Naive thymus-derived CD4-positive, alpha-beta T cell (primary cell): ENCODE measurements at regions not wholly inside any gene's neighbourhood (a gene's known extent, or its start where the extent isn't known, plus 50 kb on each side); places are given as distances from the start of the nearest gene placed in this dataset.

Experiments
- ATAC-seq: fragments of 150-1000 bp; cut with Tn5 transposase; 2 replicates; pipeline ENCODE4 v1.10.0; 2021; ENCODE audit warnings: mild to moderate bottlenecking, moderate library complexity
- CTCF ChIA-PET: fragments of 350-600 bp; sonication (Branson Sonifier 250); formaldehyde crosslinking; loops from one replicate; lab custom pipeline; 2021; ENCODE audit warnings: antibody characterized with exemption; lab: Charles Lee
- POLR2A ChIA-PET: fragments of 350-600 bp; sonication (Branson Sonifier 250); formaldehyde crosslinking; loops from one replicate; lab custom pipeline; 2021; ENCODE audit warnings: antibody characterized with exemption, inconsistent platforms; lab: Charles Lee
- DNase-seq, 9 donors: peaks; one replicate each; pipeline versions ENCODE4 v3.0.0 to v3.0.0-alpha.2; 2020 to 2022; ENCODE audit warnings: mixed read lengths in 1 of 9
- H3K27ac ChIP-seq: one replicate; pipeline ENCODE4 v1.7.0; 2013; ENCODE audit warnings: mild to moderate bottlenecking, low read depth, low read length, moderate library complexity
- H3K27me3 ChIP-seq, 2 donors: one replicate each; pipeline ENCODE4 v1.7.0; 2013; ENCODE audit warnings: low read length in 2 of 2, mild to moderate bottlenecking in 2 of 2, moderate library complexity in 2 of 2; ENCODE audit not compliant: control insufficient read depth in 2 of 2, insufficient read depth in 2 of 2
- H3K36me3 ChIP-seq, 3 experiments: 1 replicate in 2 of 3; 2 replicates in 1 of 3; pipeline ENCODE4 v1.7.0; 2013; ENCODE audit warnings: low read length in 3 of 3, mild to moderate bottlenecking in 3 of 3, moderate library complexity in 1 of 3; ENCODE audit not compliant: insufficient read depth in 3 of 3, control insufficient read depth in 2 of 3
- H3K4me1 ChIP-seq, 2 donors: one replicate each; pipeline ENCODE4 v1.7.0; 2013; ENCODE audit warnings: low read length in 2 of 2, mild to moderate bottlenecking in 2 of 2, moderate library complexity in 1 of 2; ENCODE audit not compliant: control insufficient read depth in 2 of 2, insufficient read depth in 2 of 2
- H3K4me3 ChIP-seq: 2 replicates; pipeline ENCODE4 v1.7.0; 2013; ENCODE audit warnings: mild to moderate bottlenecking, low read length
- H3K9me3 ChIP-seq, 3 experiments: 1 replicate in 2 of 3; 2 replicates in 1 of 3; pipeline ENCODE4 v1.7.0; 2013; ENCODE audit warnings: low read length in 3 of 3; ENCODE audit not compliant: control insufficient read depth in 2 of 3
- H3K27ac Mint-ChIP-seq, 9 donors: one replicate each; pipeline ENCODE4 v1.8.0; 2020 to 2022; ENCODE audit warnings: mixed read lengths in 9 of 9, mild to moderate bottlenecking in 8 of 9, moderate library complexity in 5 of 9, inconsistent platforms in 2 of 9
- H3K27me3 Mint-ChIP-seq, 5 donors: one replicate each; pipeline ENCODE4 v1.8.0; 2021 to 2022; ENCODE audit warnings: mixed read lengths in 5 of 5, mild to moderate bottlenecking in 1 of 5
- H3K36me3 Mint-ChIP-seq, 5 donors: one replicate each; pipeline ENCODE4 v1.8.0; 2020 to 2022; ENCODE audit warnings: mixed read lengths in 5 of 5, mild to moderate bottlenecking in 3 of 5, inconsistent platforms in 1 of 5
- H3K4me1 Mint-ChIP-seq, 7 donors: one replicate each; pipeline ENCODE4 v1.8.0; 2020 to 2022; ENCODE audit warnings: mixed read lengths in 7 of 7, mild to moderate bottlenecking in 3 of 7, inconsistent platforms in 1 of 7
- H3K4me3 Mint-ChIP-seq, 10 donors: one replicate each; pipeline ENCODE4 v1.8.0; 2020 to 2022; ENCODE audit warnings: mild to moderate bottlenecking in 10 of 10, mixed read lengths in 10 of 10, moderate library complexity in 6 of 10, inconsistent platforms in 2 of 10
- H3K9me3 Mint-ChIP-seq, 11 donors: one replicate each; pipeline ENCODE4 v1.8.0; 2020 to 2022; ENCODE audit warnings: mixed read lengths in 11 of 11, mild to moderate bottlenecking in 4 of 11, inconsistent platforms in 1 of 11, moderate library complexity in 1 of 11
- intact Hi-C, 2 donors: fragments of 100-400 bp; cut with micrococcal nuclease; formaldehyde crosslinking; loops; one replicate each; pipeline ENCODE4 v1.15.1; 2023

DNA sequence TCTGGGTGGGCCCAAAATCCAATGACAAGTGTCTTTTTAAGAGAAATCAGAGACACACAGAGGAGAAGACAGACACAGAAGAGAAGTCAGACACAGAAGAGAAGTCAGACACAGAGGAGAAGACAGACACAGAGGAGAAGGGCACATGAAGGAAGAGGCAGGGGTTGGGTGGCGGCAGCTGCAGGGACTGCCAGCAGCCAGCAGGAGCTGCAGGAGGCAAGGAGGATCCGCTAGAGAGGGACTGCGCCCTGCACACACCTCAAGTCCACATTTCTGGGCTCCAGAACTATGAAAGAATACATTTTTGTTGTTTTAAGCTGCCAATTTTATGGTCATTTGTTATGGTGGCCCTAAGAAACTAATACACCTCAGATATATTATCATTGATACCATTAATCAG is 140.6 kb downstream of the ZIC5 start:
- Mint-ChIP-seq H3K4me1 (peaks cover 0 to 15% (median 5%) of the 10 kb centered on the region in 7 donors), H3K27me3 (peaks cover 0 to 2% (median 0%) of the 10 kb centered on the region in 5 donors), H3K27ac (no peak overlapping the region), H3K4me3 (no peak overlapping the region), H3K9me3 (no peaks in the 10 kb centered on the region), H3K36me3 (peaks cover 0 to 30% (median 10%) of the 10 kb centered on the region in 5 donors)
- Histone ChIP-seq H3K9me3 (no peaks in the 10 kb centered on the region), H3K4me3 (no peak overlapping the region), H3K27me3 (no peaks in the 10 kb centered on the region), H3K4me1 (no peaks in the 10 kb centered on the region), H3K27ac (no peak overlapping the region), H3K36me3 (no peaks in the 10 kb centered on the region)
- intact Hi-C loops: no loop called here
- DNase-seq: no peak
- ChIA-PET POLR2A (no interaction called here), CTCF (no interaction called here)
- no peak for ATAC-seq

DNA sequence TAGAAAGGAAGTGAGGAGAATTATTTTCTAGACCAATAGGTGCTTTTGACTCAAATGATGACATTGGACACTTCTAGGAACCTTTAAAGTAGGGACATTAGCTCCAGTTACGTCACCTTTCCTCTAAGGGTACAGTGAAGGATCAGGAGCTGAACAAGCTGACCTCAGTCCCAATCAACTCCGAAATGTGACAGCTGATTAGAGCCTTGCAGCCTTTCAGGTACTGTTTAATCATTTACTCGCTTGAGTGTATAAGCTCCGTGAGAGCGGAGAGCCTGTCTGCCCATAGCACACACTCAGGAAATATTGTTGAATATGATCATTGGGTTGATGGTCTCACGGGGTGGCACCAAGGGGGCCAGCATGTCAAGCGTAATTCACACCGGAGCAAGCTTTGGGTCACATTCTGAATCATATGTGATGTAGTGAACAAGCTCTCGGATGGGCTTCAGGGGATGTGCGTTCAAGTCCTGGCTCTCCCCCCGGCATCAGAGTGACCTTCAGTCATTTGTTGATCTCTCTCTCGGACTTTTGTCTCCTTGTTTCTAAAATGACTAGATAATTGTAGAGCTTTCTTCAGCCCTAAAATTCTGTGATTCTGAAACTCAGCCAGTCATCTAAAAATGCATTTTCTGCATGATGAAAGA is 141.9 kb downstream of the ZIC5 start:
- no peaks in the 10 kb centered on the region for H3K36me3 ChIP-seq
- H3K4me1 Mint-ChIP-seq: peaks cover 0 to 3% (median 0%) of the 10 kb centered on the region in 7 donors
- H3K27me3 ChIP-seq: no peaks in the 10 kb centered on the region
- H3K36me3 Mint-ChIP-seq: peaks cover 0 to 34% (median 10%) of the 10 kb centered on the region in 5 donors
- no peaks in the 10 kb centered on the region for H3K9me3 ChIP-seq
- H3K4me3 ChIP-seq: no peak overlapping the region
- ChIA-PET CTCF (no interaction called here), POLR2A (no interaction called here)
- peaks cover 0 to 2% (median 0%) of the 10 kb centered on the region in 5 donors for H3K27me3 Mint-ChIP-seq
- DNase-seq: no peak
- no peak overlapping the region for H3K27ac ChIP-seq
- no peak overlapping the region for H3K27ac Mint-ChIP-seq
- ATAC-seq: no peak
- no peaks in the 10 kb centered on the region for H3K9me3 Mint-ChIP-seq
- intact Hi-C loops: no loop called here
- no peak overlapping the region for H3K4me3 Mint-ChIP-seq
- no peaks in the 10 kb centered on the region for H3K4me1 ChIP-seq

DNA sequence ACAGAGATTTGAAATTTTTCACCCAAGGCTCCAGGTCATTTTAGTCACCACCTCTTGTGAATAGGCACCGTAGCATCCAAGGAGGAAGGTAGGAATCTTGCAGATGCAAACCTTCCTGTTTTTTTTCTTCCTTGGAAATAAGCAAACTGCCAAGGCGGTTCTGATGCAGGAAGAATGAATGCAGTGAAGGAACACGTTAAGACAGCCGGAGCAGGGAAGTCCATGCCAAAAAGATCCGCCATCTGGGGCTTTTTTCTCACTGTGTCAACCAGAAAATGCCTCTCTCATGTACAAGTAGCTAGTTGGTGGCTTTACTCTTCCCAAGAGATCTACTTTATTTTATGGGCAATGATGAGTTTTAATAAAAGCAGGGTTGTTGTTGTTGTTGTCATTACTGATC is 142.4 kb downstream of the ZIC5 start:
- no peaks in the 10 kb centered on the region for H3K9me3 ChIP-seq
- H3K4me3 Mint-ChIP-seq: no peak overlapping the region
- POLR2A ChIA-PET: no interaction called here

DNA sequence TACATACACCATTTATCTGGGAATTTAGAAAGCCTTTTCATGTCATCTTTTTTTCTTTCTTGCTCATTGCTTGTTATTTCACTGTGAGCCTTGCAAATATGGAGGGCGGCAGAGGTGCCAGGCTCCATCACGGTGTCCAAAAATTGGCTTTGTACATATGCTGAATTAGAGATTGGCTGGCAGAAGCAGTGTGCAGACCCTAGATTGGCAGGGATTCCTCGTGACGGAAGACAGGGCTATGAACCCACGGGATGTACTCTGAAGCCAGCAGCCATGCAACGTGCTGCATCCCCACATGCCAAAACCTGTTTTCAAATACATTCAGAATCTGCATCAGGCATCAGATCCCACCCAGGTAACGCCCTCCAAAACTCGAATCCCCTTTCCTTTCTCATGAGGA is 142.8 kb downstream of the ZIC5 start:
- no peaks in the 10 kb centered on the region for H3K36me3 ChIP-seq
- H3K4me1 ChIP-seq: no peaks in the 10 kb centered on the region
- Mint-ChIP-seq H3K27ac (no peak overlapping the region), H3K4me3 (no peak overlapping the region), H3K36me3 (peaks cover 0 to 38% (median 14%) of the 10 kb centered on the region in 5 donors), H3K4me1 (peaks cover 0 to 2% (median 0%) of the 10 kb centered on the region in 7 donors), H3K27me3 (peaks cover 0 to 2% (median 0%) of the 10 kb centered on the region in 5 donors), H3K9me3 (no peaks in the 10 kb centered on the region)
- intact Hi-C loops: no loop called here
- H3K9me3 ChIP-seq: no peaks in the 10 kb centered on the region
- no peak overlapping the region for H3K4me3 ChIP-seq
- no peaks in the 10 kb centered on the region for H3K27me3 ChIP-seq
- no peak for DNase-seq
- ChIA-PET CTCF (no interaction called here), POLR2A (interaction anchor here (0.7 kb wide), 1 partner anchor 170 kb away, joined by 4 read pairs; no protein-coding TSS in a partner anchor)
- ATAC-seq: no peak
- no peak overlapping the region for H3K27ac ChIP-seq

More for the DNA sequence above, 142.4 kb downstream of the ZIC5 start:
- peaks cover 0 to 38% (median 14%) of the 10 kb centered on the region in 5 donors for H3K36me3 Mint-ChIP-seq
- Histone ChIP-seq H3K36me3 (no peaks in the 10 kb centered on the region), H3K27ac (no peak overlapping the region), H3K4me3 (no peak overlapping the region), H3K27me3 (no peaks in the 10 kb centered on the region), H3K4me1 (no peaks in the 10 kb centered on the region)
- no peak overlapping the region for H3K27ac Mint-ChIP-seq
- peaks cover 0 to 2% (median 0%) of the 10 kb centered on the region in 7 donors for H3K4me1 Mint-ChIP-seq
- H3K27me3 Mint-ChIP-seq: peaks cover 0 to 2% (median 0%) of the 10 kb centered on the region in 5 donors
- intact Hi-C loops: no loop called here
- CTCF ChIA-PET: no interaction called here
- DNase-seq (no peak), ATAC-seq (no peak)
- no peaks in the 10 kb centered on the region for H3K9me3 Mint-ChIP-seq

DNA sequence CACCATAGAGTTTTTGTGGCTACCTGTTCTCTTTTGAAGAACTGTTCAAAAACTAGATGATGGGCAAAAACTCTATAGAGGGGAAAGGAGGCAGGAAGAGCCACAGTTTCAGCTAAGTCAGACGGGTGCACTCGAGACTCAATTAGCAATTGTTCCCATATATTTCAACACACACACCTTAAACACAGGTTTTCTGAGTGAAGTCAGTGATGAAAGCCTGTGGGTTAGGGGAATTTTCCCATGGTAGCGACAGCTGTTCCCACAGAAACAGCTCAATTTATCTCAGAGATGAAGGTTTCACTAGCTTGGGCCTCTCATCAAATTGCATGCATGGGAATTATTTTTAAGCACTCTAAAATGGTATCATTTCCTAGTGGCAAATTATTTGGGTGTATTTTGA is 143.4 kb downstream of the ZIC5 start:
- ChIA-PET CTCF (no interaction called here), POLR2A (interaction anchor here (0.7 kb wide), 1 partner anchor 170 kb away, joined by 4 read pairs; no protein-coding TSS in a partner anchor)
- Histone ChIP-seq H3K27me3 (no peaks in the 10 kb centered on the region), H3K9me3 (no peaks in the 10 kb centered on the region), H3K4me1 (no peaks in the 10 kb centered on the region), H3K4me3 (no peak overlapping the region), H3K27ac (no peak overlapping the region), H3K36me3 (no peaks in the 10 kb centered on the region)
- Mint-ChIP-seq H3K4me1 (peaks cover 0 to 2% (median 0%) of the 10 kb centered on the region in 7 donors), H3K9me3 (no peaks in the 10 kb centered on the region), H3K27ac (no peak overlapping the region), H3K4me3 (no peak overlapping the region), H3K27me3 (peaks cover 0 to 2% (median 0%) of the 10 kb centered on the region in 5 donors), H3K36me3 (peaks cover 0 to 38% (median 14%) of the 10 kb centered on the region in 5 donors)
- DNase-seq (no peak), ATAC-seq (no peak)
- intact Hi-C loops: no loop called here

DNA sequence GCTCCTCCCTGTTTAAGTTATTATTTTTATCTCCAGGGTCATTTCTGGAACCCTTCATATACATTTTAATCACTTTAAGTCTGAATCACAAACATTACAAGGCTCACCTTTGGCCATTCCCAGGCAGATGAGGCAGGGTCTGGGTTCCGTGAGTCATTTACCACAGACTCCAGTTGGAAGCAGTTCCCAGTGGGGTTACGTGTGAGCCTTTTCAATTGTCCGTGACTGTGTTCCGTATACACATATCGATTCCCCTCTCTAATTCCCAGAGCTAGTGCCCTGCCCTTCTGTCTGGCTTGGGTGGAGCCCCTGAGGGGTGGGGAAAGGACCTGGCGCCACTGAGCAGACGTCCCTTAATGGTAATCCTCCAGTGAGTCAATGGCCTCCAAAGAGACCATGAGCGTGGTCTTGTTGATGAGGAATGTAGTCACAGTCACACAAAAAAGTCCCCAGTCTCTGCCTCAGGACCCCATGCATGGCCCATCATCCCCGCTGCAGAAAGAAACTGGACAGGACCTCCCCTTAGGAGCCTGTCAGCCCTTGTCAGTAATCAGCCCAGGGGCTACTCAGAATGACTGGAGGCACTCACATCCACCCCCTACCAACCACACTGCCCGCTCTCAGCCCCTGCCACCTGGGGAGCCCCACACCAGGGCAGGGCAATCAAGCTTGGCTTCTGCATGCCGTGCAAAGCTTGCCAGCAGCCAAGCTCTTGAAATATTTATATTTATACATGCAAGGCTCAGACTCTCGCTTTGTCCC is 144.4 kb downstream of the ZIC5 start:
- intact Hi-C loops: no loop called here
- Histone ChIP-seq H3K27me3 (no peaks in the 10 kb centered on the region), H3K36me3 (no peaks in the 10 kb centered on the region), H3K9me3 (no peaks in the 10 kb centered on the region), H3K27ac (no peak overlapping the region), H3K4me1 (no peaks in the 10 kb centered on the region), H3K4me3 (no peak overlapping the region)
- peaks cover 0 to 38% (median 14%) of the 10 kb centered on the region in 5 donors for H3K36me3 Mint-ChIP-seq
- ATAC-seq (no peak), DNase-seq (no peak)
- ChIA-PET POLR2A (no interaction called here), CTCF (no interaction called here)
- H3K4me1 Mint-ChIP-seq: peaks cover 0 to 2% (median 0%) of the 10 kb centered on the region in 7 donors
- no peak overlapping the region for H3K27ac Mint-ChIP-seq
- H3K4me3 Mint-ChIP-seq: no peak overlapping the region
- H3K9me3 Mint-ChIP-seq: peaks cover 0 to 6% (median 0%) of the 10 kb centered on the region in 11 donors
- peaks cover 0 to 2% (median 0%) of the 10 kb centered on the region in 5 donors for H3K27me3 Mint-ChIP-seq
